ENCODE measurements at regions not wholly inside any gene's neighbourhood (a gene's known extent, or its start where the extent isn't known, plus 50 kb on each side); places are given as distances from the start of the nearest gene placed in this dataset.

GRCh38 chr3:139285691-139286090 lies 58.1 kb upstream of the MRPS22 start (continued):
- TF ChIP-seq ETS1 (CRISPR knock-in tag; IDR thresholded peaks at IDR 0.05): no peak

- H3K4me1 ChIP-seq (ENCODE audit: insufficient read depth, low read length): peaks cover 8% of the 10 kb centered on the region; the same call in 1 of the 2 replicates
- H3K79me2 ChIP-seq (ENCODE audit: insufficient read depth, low read length): no peaks in the 10 kb centered on the region
- H3K4me2 ChIP-seq (ENCODE audit: low read depth, low read length): no peak overlapping the region
- 33% methylated on average over 5 of the region's 5 CpGs for WGBS (ENCODE audit: low lambda C conversion rate)
- ChIA-PET CTCF (ENCODE audit: low intra/inter-chr PET ratio, low total read pairs) (no interaction called here), POLR2A (no interaction called here)
- TF ChIP-seq SSRP1 (CRISPR knock-in tag; IDR thresholded peaks at IDR 0.05) (no peak), DMTF1 (CRISPR knock-in tag; IDR thresholded peaks at IDR 0.05) (no peak)
- H3K4me3 ChIP-seq (replicated peaks in 1 of 3; ENCODE audit: insufficient read depth in 1 of 3, low read depth in 2 of 3, low read length in 3 of 3): no peak overlapping the region
- in situ Hi-C loops (cut with HindIII; ENCODE audit: extremely low pct_ligation_motif_present, low pct_unique_long_range_greater_than_20kb): no loop called here
- intact Hi-C loops (cut with micrococcal nuclease; ENCODE audit: unreplicated experiment): no loop called here
- DNase-seq (ENCODE audit: low spot score) (no peak), FAIRE-seq (no peak), ATAC-seq (no peak)
- no peaks in the 10 kb centered on the region; a peak in 1 of 5 replicates for H3K27me3 ChIP-seq (ENCODE audit: control insufficient read depth in 1 of 2, insufficient read depth in 2 of 2, low read length in 2 of 2)
- H4K20me1 ChIP-seq (ENCODE audit: insufficient read depth, low read length): no peaks in the 10 kb centered on the region
- H3K36me3 ChIP-seq (replicated peaks in 1 of 2; ENCODE audit: control insufficient read depth in 1 of 2, insufficient read depth in 2 of 2, low read length in 2 of 2): no peaks in the 10 kb centered on the region
- no peak overlapping the region for H3K9ac ChIP-seq (ENCODE audit: insufficient read depth, low read depth, low read length)
- H3K27ac ChIP-seq (ENCODE audit: extremely low read length, insufficient read depth, low read length): no peak overlapping the region
- H2AFZ ChIP-seq (ENCODE audit: low read length): no peak overlapping the region
- BruUV-seq (replicated peaks): no TSS peak
- no peaks in the 10 kb centered on the region for H3K9me3 ChIP-seq (ENCODE audit: low read length)
Measured at GRCh38 chr3:139286241-139286640, 57.6 kb upstream of the MRPS22 start.

GRCh38 chr3:139286825-139287224 lies 57.0 kb upstream of the MRPS22 start:
- H3K4me1 ChIP-seq (ENCODE audit: insufficient read depth, low read length): peaks cover 8% of the 10 kb centered on the region; the same call in 1 of the 2 replicates
- no TSS peak for BruUV-seq (replicated peaks)
- TF ChIP-seq PATZ1 (CRISPR knock-in tag; IDR thresholded peaks at IDR 0.05): 0 out of 2 replicates have a peak, but pooled peaks have one; percentile 25
- TF ChIP-seq KDM6A (CRISPR knock-in tag; IDR thresholded peaks at IDR 0.05; ENCODE audit: low read depth): no peak
- no peak for TF ChIP-seq ZSCAN30 (CRISPR knock-in tag; IDR thresholded peaks at IDR 0.05)
- no peak for TF ChIP-seq ARNT (IDR thresholded peaks at IDR 0.05)
- no peak for TF ChIP-seq SMAD3 (CRISPR knock-in tag; IDR thresholded peaks at IDR 0.05)
- TF ChIP-seq ZNF414 (CRISPR knock-in tag; IDR thresholded peaks at IDR 0.05): no peak
- no peak for TF ChIP-seq ZKSCAN1 (IDR thresholded peaks at IDR 0.05; ENCODE audit: low read length)
- H3K9ac ChIP-seq (ENCODE audit: insufficient read depth, low read depth, low read length): no peak overlapping the region
- intact Hi-C loops (cut with micrococcal nuclease; ENCODE audit: unreplicated experiment) (no loop called here), in situ Hi-C loops (cut with HindIII; ENCODE audit: extremely low pct_ligation_motif_present, low pct_unique_long_range_greater_than_20kb) (no loop called here)
- H4K20me1 ChIP-seq (ENCODE audit: insufficient read depth, low read length): no peaks in the 10 kb centered on the region
- H3K79me2 ChIP-seq (ENCODE audit: insufficient read depth, low read length): no peaks in the 10 kb centered on the region
- POLR2A ChIA-PET: no interaction called here
- under 1% methylated on average over 6 of the region's 7 CpGs for WGBS (ENCODE audit: low lambda C conversion rate)
- no peak for FAIRE-seq
- CTCF ChIA-PET (ENCODE audit: low intra/inter-chr PET ratio, low total read pairs): no interaction called here
- no peak overlapping the region for H3K4me3 ChIP-seq (replicated peaks in 1 of 3; ENCODE audit: insufficient read depth in 1 of 3, low read depth in 2 of 3, low read length in 3 of 3)
- ATAC-seq: no peak
- H3K4me2 ChIP-seq (ENCODE audit: low read depth, low read length): no peak overlapping the region
- H3K36me3 ChIP-seq (replicated peaks in 1 of 2; ENCODE audit: control insufficient read depth in 1 of 2, insufficient read depth in 2 of 2, low read length in 2 of 2): no peaks in the 10 kb centered on the region
- no peak overlapping the region for H2AFZ ChIP-seq (ENCODE audit: low read length)
- no peak for DNase-seq (ENCODE audit: low spot score)
- H3K27ac ChIP-seq (ENCODE audit: extremely low read length, insufficient read depth, low read length): no peak overlapping the region
- peaks cover 0 to under 1% of the 10 kb centered on the region in 2 experiments; a peak in 2 of 5 replicates for H3K27me3 ChIP-seq (ENCODE audit: control insufficient read depth in 1 of 2, insufficient read depth in 2 of 2, low read length in 2 of 2)
- no peaks in the 10 kb centered on the region for H3K9me3 ChIP-seq (ENCODE audit: low read length)
